K562 (cell line): ENCODE measurements at regions not wholly inside any gene's neighbourhood (a gene's known extent, or its start where the extent isn't known, plus 50 kb on each side); places are given as distances from the start of the nearest gene placed in this dataset.

Experiments
- BDP1 ChIP-seq: IDR thresholded peaks from 3 replicates; pipeline ENCODE4 v1.6.1; 2011; ENCODE audit not compliant: insufficient read length, insufficient read depth
- CHD2 ChIP-seq: IDR thresholded peaks from 2 replicates; pipeline ENCODE4 v1.6.1; 2011; ENCODE audit warnings: low read depth, low read length
- GATAD2A ChIP-seq: fragments of 450-650 bp; IDR thresholded peaks from 2 replicates; pipeline ENCODE4 v1.6.1; 2017
- GMEB1 ChIP-seq: fragments of 250-450 bp; sonication (Bioruptor Pico); IDR thresholded peaks from 2 replicates; pipeline ENCODE4 v1.4.0; 2020; ENCODE audit warnings: mild to moderate bottlenecking
- NCOA6 ChIP-seq: fragments of 450-650 bp; IDR thresholded peaks from 2 replicates; pipeline ENCODE4 v1.6.1; 2017; ENCODE audit warnings: mild to moderate bottlenecking
- RBM14 ChIP-seq: fragments of 200-400 bp; formaldehyde crosslinking; IDR thresholded peaks from 2 replicates; pipeline ENCODE4 v1.6.1; 2018; ENCODE audit warnings: low read depth, mild to moderate bottlenecking, low read length, moderate library complexity, borderline replicate concordance; ENCODE audit not compliant: insufficient read depth
- REST ChIP-seq, 2 experiments: fragments of 450-650 bp; formaldehyde crosslinking in 1 of 2; IDR thresholded peaks; 2 replicates each; pipeline versions ENCODE4 v1.4.0 to v1.6.1; 2014 to 2020; ENCODE audit warnings: mild to moderate bottlenecking in 2 of 2, borderline replicate concordance in 1 of 2, low read depth in 1 of 2
- RNF2 ChIP-seq: sonication (generic); IDR thresholded peaks from 2 replicates; pipeline ENCODE4 v1.6.1; 2016
- XRCC4 ChIP-seq: IDR thresholded peaks from one replicate; pipeline ENCODE4 v1.6.1; 2011; ENCODE audit not compliant: insufficient read depth, insufficient read length; ENCODE audit errors: extremely low read depth
- ZFX ChIP-seq: sonication (generic); formaldehyde crosslinking; IDR thresholded peaks from 2 replicates; pipeline ENCODE4 v1.8.0; 2022; ENCODE audit warnings: mild to moderate bottlenecking, missing genetic modification reagents, moderate library complexity
- ZNF12 ChIP-seq: sonication (generic); formaldehyde crosslinking; IDR thresholded peaks from 2 replicates; pipeline ENCODE4 v1.4.0; 2020; ENCODE audit warnings: mild to moderate bottlenecking, missing genetic modification reagents
- ZNF639 ChIP-seq, 2 experiments: fragments of 200-800 bp in 1 of 2; sonication (Bioruptor generic) in 1 of 2; sonication (generic) in 1 of 2; formaldehyde crosslinking in 1 of 2; IDR thresholded peaks in 1 of 2; conservative IDR thresholded peaks in 1 of 2; 2 replicates each; pipeline versions ENCODE4 v1.5.0 to v1.6.1; 2016 to 2020; ENCODE audit warnings: missing compliant biosample characterization in 1 of 2, missing genetic modification characterization in 1 of 2, missing genetic modification reagents in 1 of 2
- ZNF785 ChIP-seq: fragments of 250-450 bp; sonication (Bioruptor Pico); IDR thresholded peaks from 2 replicates; pipeline ENCODE4 v1.4.0; 2020; ENCODE audit warnings: mild to moderate bottlenecking

- peak; percentile 35; the same call in 1 of the 2 replicates for TF ChIP-seq RNF2
- TF ChIP-seq GATAD2A: no peak
- no peak for TF ChIP-seq RBM14
- no peak for TF ChIP-seq NCOA6
- peak in 1 of 2 experiments; percentile 42; a peak in 1 of 4 replicates for TF ChIP-seq ZNF639 (CRISPR knock-in tag; conservative IDR thresholded peaks at IDR 0.05 in 1 of 2, IDR thresholded peaks at IDR 0.05 in 1 of 2)
- TF ChIP-seq BDP1: no peak
- TF ChIP-seq XRCC4: no peak
- no peak for TF ChIP-seq REST (IDR thresholded peaks at IDR 0.05; ENCODE audit: borderline replicate concordance)
- peak; percentile 80; the same call in 1 of the 2 replicates for TF ChIP-seq REST (CRISPR knock-in tag; IDR thresholded peaks at IDR 0.05; ENCODE audit: low read depth)
- TF ChIP-seq ZFX: no peak
- no peak for TF ChIP-seq ZNF12 (CRISPR knock-in tag)
- TF ChIP-seq GMEB1 (CRISPR knock-in tag): no peak
- 0 out of 2 replicates have a peak, but pooled peaks have one; percentile 24 for TF ChIP-seq CHD2
- no peak for TF ChIP-seq ZNF785
Observed at GRCh38 chr7:153408360-153409335, 643.5 kb upstream of the DPP6 start (continued).
